SU-DHL-6 (cell line): ENCODE measurements at regions not wholly inside any gene's neighbourhood (a gene's known extent, or its start where the extent isn't known, plus 50 kb on each side); places are given as distances from the start of the nearest gene placed in this dataset.

ENCODE experiments used
- H2AFZ ChIP-seq: fragments of 200-600 bp; sonication (generic); 2 replicates; pipeline ENCODE4 v1.6.1; 2014; ENCODE audit warnings: low read depth, mild to moderate bottlenecking, moderate library complexity, mixed read lengths, antibody characterized with exemption, low read length; ENCODE audit not compliant: severe bottlenecking
- H3F3A ChIP-seq: fragments of 200-600 bp; shearing (Covaris generic); 2 replicates; pipeline ENCODE4 v1.6.0; 2016; ENCODE audit warnings: antibody characterized with exemption, mild to moderate bottlenecking; ENCODE audit not compliant: insufficient read depth
- H3K27ac ChIP-seq: fragments of 200-600 bp; sonication (generic); 2 replicates; pipeline ENCODE4 v1.5.1; 2016; ENCODE audit warnings: low read depth, mild to moderate bottlenecking, low read length, moderate library complexity, mixed read lengths
- H3K27me3 ChIP-seq: fragments of 200-600 bp; sonication (generic), shearing (Covaris generic); 2 replicates; pipeline ENCODE4 v1.6.0; 2014; ENCODE audit warnings: mild to moderate bottlenecking, low read length
- H3K36me3 ChIP-seq: fragments of 200-600 bp; sonication (generic); 2 replicates; pipeline ENCODE4 v1.6.1; 2014; ENCODE audit warnings: mild to moderate bottlenecking, low read length, mixed read lengths
- H3K4me2 ChIP-seq: fragments of 300-600, 200-600 bp; shearing (Covaris generic), sonication (generic); 2 replicates; pipeline ENCODE4 v1.6.0; 2014; ENCODE audit warnings: low read length, low read depth, mild to moderate bottlenecking; ENCODE audit not compliant: poor library complexity, severe bottlenecking
- H3K4me3 ChIP-seq: fragments of 200-600 bp; sonication (generic); 2 replicates; pipeline ENCODE4 v1.5.1; 2014; ENCODE audit warnings: antibody characterized with exemption, low read length, mild to moderate bottlenecking, mixed read lengths; ENCODE audit not compliant: insufficient read depth, poor library complexity, severe bottlenecking
- H3K79me2 ChIP-seq: fragments of 200-600 bp; sonication (generic); 2 replicates; pipeline ENCODE4 v1.6.1; 2014; ENCODE audit warnings: mild to moderate bottlenecking, low read length, moderate library complexity; ENCODE audit not compliant: insufficient read depth
- H3K9ac ChIP-seq: fragments of 200-600 bp; sonication (generic); 2 replicates; pipeline ENCODE4 v1.7.0; 2014; ENCODE audit warnings: mild to moderate bottlenecking, low read length
- H3K9me2 ChIP-seq: fragments of 200-600 bp; sonication (generic); replicated peaks from 2 replicates; pipeline ENCODE4 v1.6.1; 2014; ENCODE audit warnings: low read length; ENCODE audit not compliant: insufficient read depth
- H3K9me3 ChIP-seq: fragments of 200-600 bp; sonication (generic); 2 replicates; pipeline ENCODE4 v1.6.1; 2014; ENCODE audit warnings: low read length, mixed read lengths; ENCODE audit not compliant: insufficient read depth
- H4K20me1 ChIP-seq: fragments of 200-600 bp; sonication (generic); 2 replicates; pipeline ENCODE4 v1.6.1; 2014; ENCODE audit warnings: low read depth, mild to moderate bottlenecking, antibody characterized with exemption, low read length, moderate library complexity, mixed read lengths
- CTCF ChIP-seq: fragments of 200-600 bp; sonication (generic); IDR thresholded peaks from one replicate; pipeline ENCODE4 v1.5.1; 2017; ENCODE audit warnings: antibody characterized with exemption, mild to moderate bottlenecking, low read length, moderate library complexity; ENCODE audit not compliant: insufficient read depth, poor library complexity, severe bottlenecking
- EZH2phosphoT487 ChIP-seq: fragments of 200-600 bp; sonication (generic), shearing (Covaris generic); conservative IDR thresholded peaks from 2 replicates; pipeline ENCODE4 v1.6.1; 2018; ENCODE audit warnings: mild to moderate bottlenecking, antibody characterized with exemption, low read length, moderate library complexity, mixed read lengths

- no peak for TF ChIP-seq CTCF
- TF ChIP-seq EZH2phosphoT487: no peak
- H3K27ac ChIP-seq: no peak overlapping the region
- H2AFZ ChIP-seq: no peak overlapping the region
- no peak overlapping the region for H3K9ac ChIP-seq
- H3K4me3 ChIP-seq: no peak overlapping the region
- no peaks in the 10 kb centered on the region for H3K79me2 ChIP-seq
- H3K9me3 ChIP-seq: no peaks in the 10 kb centered on the region
- no peaks in the 10 kb centered on the region for H3F3A ChIP-seq
- H3K4me2 ChIP-seq: no peak overlapping the region
- H3K27me3 ChIP-seq: no peaks in the 10 kb centered on the region
- no peaks in the 10 kb centered on the region for H4K20me1 ChIP-seq
- no peaks in the 10 kb centered on the region for H3K36me3 ChIP-seq
- H3K9me2 ChIP-seq: no peaks in the 10 kb centered on the region
Observed at GRCh38 chr5:107011605-107012004, 659.1 kb downstream of the EFNA5 start.

- TF ChIP-seq CTCF: no peak
- TF ChIP-seq EZH2phosphoT487: no peak
- no peak overlapping the region for H2AFZ ChIP-seq
- no peaks in the 10 kb centered on the region for H3K27me3 ChIP-seq
Observed at GRCh38 chr5:107010060-107010459, 660.7 kb downstream of the EFNA5 start.

GRCh38 chr5:107005653-107006052 is 665.1 kb downstream of the EFNA5 start:
- H2AFZ ChIP-seq: no peak overlapping the region
- H4K20me1 ChIP-seq: no peaks in the 10 kb centered on the region
- H3K9ac ChIP-seq: no peak overlapping the region
- H3K4me2 ChIP-seq: no peak overlapping the region
- H3K4me3 ChIP-seq: no peak overlapping the region
- no peaks in the 10 kb centered on the region for H3K9me2 ChIP-seq
- H3F3A ChIP-seq: no peaks in the 10 kb centered on the region
- TF ChIP-seq CTCF: no peak
- TF ChIP-seq EZH2phosphoT487: no peak
- H3K27ac ChIP-seq: no peak overlapping the region
- H3K27me3 ChIP-seq: no peaks in the 10 kb centered on the region
- no peaks in the 10 kb centered on the region for H3K36me3 ChIP-seq
- H3K79me2 ChIP-seq: no peaks in the 10 kb centered on the region
- no peaks in the 10 kb centered on the region for H3K9me3 ChIP-seq

More at GRCh38 chr5:107010060-107010459, 660.7 kb downstream of the EFNA5 start:
- Histone ChIP-seq H3K4me2 (no peak overlapping the region), H3K79me2 (no peaks in the 10 kb centered on the region), H4K20me1 (no peaks in the 10 kb centered on the region), H3K9me2 (no peaks in the 10 kb centered on the region), H3F3A (no peaks in the 10 kb centered on the region), H3K9ac (no peak overlapping the region), H3K9me3 (no peaks in the 10 kb centered on the region), H3K36me3 (no peaks in the 10 kb centered on the region), H3K4me3 (no peak overlapping the region), H3K27ac (no peak overlapping the region)
